ENCODE measurements at regions not wholly inside any gene's neighbourhood (a gene's known extent, or its start where the extent isn't known, plus 50 kb on each side); places are given as distances from the start of the nearest gene placed in this dataset.

GRCh38 chr6:90417385-90417784, 120.7 kb upstream of the BACH2 start:
- H3K36me3 ChIP-seq (ENCODE audit: control insufficient read depth in 2 of 2, extremely low read depth in 1 of 2, insufficient read depth in 2 of 2, low read length in 2 of 2), result no peaks in the 10 kb centered on the region
- no peaks in the 10 kb centered on the region for H3K9me1 ChIP-seq (replicated peaks; ENCODE audit: control insufficient read depth, extremely low read depth, insufficient read depth, low read length)
- no peak for FAIRE-seq
- no TSS peak for BruUV-seq (replicated peaks)
- intact Hi-C loops (cut with micrococcal nuclease) (no loop called here), dilution Hi-C loops (cut with MboI; ENCODE audit: extremely low pct_ligation_motif_present, low sequenced_read_pairs) (no loop called here)
- no peak overlapping the region for H3K4me3 ChIP-seq (replicated peaks in 1 of 3; ENCODE audit: insufficient read depth in 1 of 3, low read depth in 1 of 3, low read length in 3 of 3)
- no peaks in the 10 kb centered on the region for H3K4me1 ChIP-seq (ENCODE audit: control insufficient read depth, extremely low read depth, insufficient read depth, low read length)
- no peak overlapping the region for H3K4me2 ChIP-seq (ENCODE audit: insufficient read depth, low read length)
- CTCF ChIA-PET, result no interaction called here
- no peaks in the 10 kb centered on the region for H3K9me3 ChIP-seq (replicated peaks; ENCODE audit: control insufficient read depth, insufficient read depth, low read length)
- POLR2A ChIA-PET, result no interaction called here
- H4K20me1 ChIP-seq (replicated peaks; ENCODE audit: control insufficient read depth, extremely low read depth, insufficient read depth, low read length), result no peaks in the 10 kb centered on the region
- no peak overlapping the region for H2AFZ ChIP-seq (ENCODE audit: low read depth, low read length)
- no peaks in the 10 kb centered on the region for H3K79me2 ChIP-seq (ENCODE audit: control insufficient read depth, insufficient read depth, low read length)
- no peak overlapping the region for H3K27ac ChIP-seq (ENCODE audit: insufficient read depth, low read depth, low read length)
- DNase-seq (ENCODE audit: low read depth, low spot score), result no peak
- TF ChIP-seq MAX (IDR thresholded peaks at IDR 0.05; ENCODE audit: insufficient read depth, insufficient read length) (no peak), GATA2 (IDR thresholded peaks at IDR 0.05; ENCODE audit: insufficient read depth, insufficient read length, low read depth, low read length) (no peak), POLR2A (IDR thresholded peaks at IDR 0.05; ENCODE audit: low read depth, low read length) (no peak), EZH2 (IDR thresholded peaks at IDR 0.05; ENCODE audit: borderline replicate concordance, low read depth, low read length, severe bottlenecking) (no peak), JUN (IDR thresholded peaks at IDR 0.05; ENCODE audit: borderline replicate concordance, insufficient read depth, insufficient read length, low read depth) (no peak), POLR2AphosphoS5 (IDR thresholded peaks at IDR 0.05; ENCODE audit: insufficient read depth, low read depth, low read length) (no peak), CTCF (IDR thresholded peaks at IDR 0.05; ENCODE audit: extremely low read depth in 1 of 2, insufficient read depth in 1 of 2, low read depth in 1 of 2, low read length in 2 of 2) (no peak), MYC (IDR thresholded peaks at IDR 0.05; ENCODE audit: low read depth, low read length) (no peak), FOS (IDR thresholded peaks at IDR 0.05; ENCODE audit: borderline replicate concordance, insufficient read depth, low read length) (no peak)
- no peak overlapping the region for H3K9ac ChIP-seq (replicated peaks; ENCODE audit: extremely low read depth, insufficient read depth, low read length)
- H3K27me3 ChIP-seq (ENCODE audit: control insufficient read depth in 2 of 2, insufficient read depth in 2 of 2, low read length in 2 of 2), result peaks cover 0 to 3% of the 10 kb centered on the region in 2 experiments

Data from endothelial cell of umbilical vein (primary cell).